GM18505 (cell line): ENCODE measurements at regions not wholly inside any gene's neighbourhood (a gene's known extent, or its start where the extent isn't known, plus 50 kb on each side); places are given as distances from the start of the nearest gene placed in this dataset.

Source experiments
- ATAC-seq: cut with Tn5 transposase; IDR thresholded peaks from one replicate; pipeline ENCODE4 v1.9.1; 2021; ENCODE audit not compliant: unreplicated experiment
- POLR2A ChIP-seq: IDR thresholded peaks from 4 replicates; pipeline ENCODE4 v1.6.1; 2011; ENCODE audit warnings: borderline replicate concordance; ENCODE audit not compliant: insufficient read depth, insufficient read length; ENCODE audit errors: extremely low read depth

GRCh38 chr18:77439888-77440287 lies 190.2 kb downstream of the GALR1 start:
- no peak for TF ChIP-seq POLR2A
- ATAC-seq, result no peak

- no peak for ATAC-seq
- no peak for TF ChIP-seq POLR2A
Observed at GRCh38 chr18:77442393-77442792, 192.7 kb downstream of the GALR1 start.

DNA sequence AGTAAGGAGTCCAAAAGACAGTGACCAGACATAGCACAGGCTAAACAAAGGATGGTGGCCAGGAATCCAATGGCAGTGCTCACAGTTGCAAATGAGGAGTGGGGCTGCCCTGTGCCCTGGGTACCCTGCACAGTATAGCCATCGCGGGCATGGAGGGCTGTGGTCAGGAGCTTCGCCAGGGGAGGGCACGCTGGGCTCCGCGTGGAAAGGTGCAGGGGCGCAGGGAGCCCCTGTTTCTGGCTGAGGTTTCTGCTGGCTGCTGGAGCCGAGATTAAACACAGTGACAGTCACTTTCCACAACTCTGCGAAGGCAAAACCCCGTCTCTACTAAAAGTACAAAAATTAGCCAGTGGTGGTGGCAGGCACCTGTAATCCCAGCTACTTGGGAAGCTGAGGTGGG lies 194.7 kb downstream of the GALR1 start:
- no peak for ATAC-seq
- TF ChIP-seq POLR2A, result no peak

GRCh38 chr18:77448046-77448445 lies 198.4 kb downstream of the GALR1 start:
- ATAC-seq, result no peak
- TF ChIP-seq POLR2A, result no peak

DNA sequence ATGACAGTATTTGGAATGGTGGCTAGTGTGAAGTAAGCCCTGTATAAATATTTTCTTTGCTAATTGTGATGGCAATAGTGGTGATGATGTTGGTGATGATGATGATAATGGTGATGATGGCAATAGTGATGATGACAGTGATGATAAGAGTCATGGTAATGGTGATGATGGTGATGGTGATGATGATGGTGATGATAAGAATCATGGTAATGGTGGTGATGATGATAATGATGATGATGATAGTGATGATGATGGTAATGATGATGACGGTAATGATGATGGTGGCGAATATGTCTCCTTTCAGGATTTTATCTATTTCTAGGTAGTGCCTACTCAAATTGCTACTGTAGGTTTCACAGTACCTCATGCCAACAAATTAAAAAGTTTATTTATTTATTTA lies 205.4 kb downstream of the GALR1 start:
- no peak for TF ChIP-seq POLR2A
- no peak for ATAC-seq

- TF ChIP-seq POLR2A, result no peak
- ATAC-seq, result no peak
Observed at GRCh38 chr18:77457681-77458080, 208.0 kb downstream of the GALR1 start.

DNA sequence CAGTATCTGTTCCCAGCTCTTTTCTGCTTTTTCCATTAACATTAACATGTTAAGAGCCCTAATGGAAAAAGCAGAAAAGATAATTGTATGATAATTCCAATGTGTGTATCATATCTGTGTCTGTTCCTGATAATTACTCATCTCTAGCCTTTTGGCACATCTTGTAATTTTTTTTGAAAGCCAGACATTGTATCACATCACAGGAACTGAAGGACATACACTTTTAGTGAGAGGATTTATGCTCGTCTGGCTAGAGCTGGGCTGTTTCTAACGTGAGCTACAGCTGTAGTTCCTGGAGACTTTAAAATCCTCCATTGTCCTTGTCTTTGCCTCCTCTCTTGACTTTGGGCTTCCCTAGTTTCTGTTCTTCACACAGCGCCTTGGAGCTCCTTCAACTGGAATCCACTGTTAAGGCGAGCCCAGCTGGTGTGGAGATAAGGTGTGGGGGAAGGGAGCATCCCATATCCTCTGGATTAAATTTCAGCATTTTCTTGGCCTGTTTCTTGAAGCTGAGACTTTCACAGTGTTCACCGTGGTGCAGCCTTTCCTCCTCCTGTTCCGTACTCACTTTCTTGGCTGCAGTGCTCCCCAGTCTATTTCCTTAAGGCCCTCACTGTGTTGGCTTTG lies 211.5 kb downstream of the GALR1 start:
- TF ChIP-seq POLR2A, result no peak
- ATAC-seq, result no peak

GRCh38 chr18:77464917-77465316 lies 215.3 kb downstream of the GALR1 start:
- ATAC-seq, result no peak
- TF ChIP-seq POLR2A, result no peak

- ATAC-seq, result no peak
- TF ChIP-seq POLR2A, result no peak
Observed at GRCh38 chr18:77466890-77467289, 217.2 kb downstream of the GALR1 start.

DNA sequence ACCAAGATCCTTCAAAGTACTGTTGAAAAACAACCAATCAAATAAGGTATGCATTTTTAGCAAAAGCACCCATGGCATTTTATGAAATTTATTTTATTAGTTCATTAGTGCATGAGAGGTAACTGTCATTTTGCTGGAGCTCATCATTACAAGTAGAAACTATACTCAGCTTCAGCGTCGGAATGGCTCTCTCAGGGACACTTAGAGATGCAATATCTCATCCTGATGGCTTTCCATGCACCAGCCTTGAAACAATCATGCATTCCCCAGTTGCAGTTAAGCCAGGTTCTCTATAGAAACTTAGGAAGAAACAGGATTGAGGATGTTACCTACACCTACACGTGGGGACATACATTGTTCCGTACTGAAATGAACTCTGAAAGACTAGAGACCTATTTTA lies 219.5 kb downstream of the GALR1 start:
- ATAC-seq, result no peak

DNA sequence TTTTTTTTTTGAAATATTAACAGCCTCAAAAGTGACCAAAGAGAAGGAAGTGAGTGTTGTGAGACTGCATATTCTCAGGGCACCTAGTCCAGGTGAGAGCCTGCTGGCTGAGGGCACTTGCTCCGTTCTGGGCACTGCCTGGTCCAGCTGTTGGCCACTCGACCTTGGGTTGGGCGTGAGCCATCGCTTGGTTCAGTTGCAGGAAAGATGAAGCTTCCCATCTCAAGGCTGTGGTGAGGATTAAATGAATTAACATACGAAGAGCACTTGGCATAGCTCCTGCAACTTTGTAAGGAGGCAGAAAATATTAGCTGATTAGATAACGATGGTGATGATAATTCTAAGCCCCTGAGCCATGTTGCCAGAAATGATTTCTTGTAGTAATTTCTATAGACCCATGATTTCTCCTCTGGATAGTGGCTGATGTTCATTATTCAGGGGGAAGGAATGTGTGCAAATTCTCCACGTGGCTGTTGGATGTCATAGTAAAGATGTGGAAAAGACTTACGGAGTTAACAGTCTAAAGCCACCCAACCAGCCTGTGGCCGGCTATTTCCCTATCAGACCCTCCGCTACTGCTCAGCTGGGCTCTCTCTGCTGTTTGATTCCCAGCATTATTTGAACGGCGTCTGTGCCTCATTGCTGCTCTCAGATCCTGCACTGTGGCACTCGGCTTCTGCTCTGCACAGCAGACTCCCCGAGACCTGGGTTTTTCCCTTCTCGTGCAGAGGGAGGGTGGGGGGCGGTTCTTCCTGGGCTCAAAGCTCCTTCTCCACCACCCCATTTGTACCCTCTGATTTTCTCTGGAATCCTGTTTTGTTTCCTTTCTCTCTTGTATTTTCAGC lies 221.1 kb downstream of the GALR1 start:
- no peak for ATAC-seq
- no peak for TF ChIP-seq POLR2A

More for the DNA sequence above, 219.5 kb downstream of the GALR1 start:
- TF ChIP-seq POLR2A, result no peak

GRCh38 chr18:77472509-77472908 lies 222.9 kb downstream of the GALR1 start:
- no peak for TF ChIP-seq POLR2A
- ATAC-seq, result no peak

DNA sequence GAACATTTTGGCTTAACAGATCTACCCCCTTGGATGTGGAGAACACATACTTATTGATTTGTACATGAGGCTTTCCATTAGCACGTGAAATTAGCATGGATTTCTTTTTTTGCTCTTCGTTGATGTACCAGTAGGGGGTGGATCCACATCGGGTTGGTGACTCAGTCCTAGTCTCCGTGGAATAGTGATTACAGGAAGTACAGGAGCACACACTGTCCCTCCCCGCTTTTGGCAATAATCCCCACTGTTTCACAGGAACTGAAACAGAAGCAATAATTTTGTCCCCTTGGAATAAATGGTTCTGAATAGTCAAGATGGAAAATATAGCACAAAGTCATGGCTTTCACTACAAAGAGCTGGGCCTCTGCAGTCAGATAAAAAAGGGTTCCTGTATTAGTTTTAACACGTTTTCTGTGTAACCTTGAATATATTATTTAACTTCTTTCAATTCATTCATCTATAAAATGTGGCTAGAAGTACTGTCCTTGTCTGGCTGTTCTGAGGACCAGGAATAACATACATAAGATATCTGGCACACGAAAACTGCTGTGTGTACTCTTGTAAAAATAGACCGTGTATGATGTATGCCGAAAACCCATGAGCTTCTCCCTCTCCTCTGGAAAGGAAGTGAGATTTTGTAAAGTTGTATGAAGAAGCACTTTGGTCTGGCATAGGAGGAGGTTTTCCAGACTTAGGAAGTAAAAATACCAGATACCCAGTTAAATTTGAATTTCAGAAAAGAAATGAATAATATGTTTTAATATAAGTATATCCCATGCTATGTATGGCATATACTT lies 229.2 kb downstream of the GALR1 start:
- TF ChIP-seq POLR2A, result no peak

More for the DNA sequence above, 229.2 kb downstream of the GALR1 start:
- no peak for ATAC-seq
